ENCODE measurements at regions not wholly inside any gene's neighbourhood (a gene's known extent, or its start where the extent isn't known, plus 50 kb on each side); places are given as distances from the start of the nearest gene placed in this dataset.

DNA sequence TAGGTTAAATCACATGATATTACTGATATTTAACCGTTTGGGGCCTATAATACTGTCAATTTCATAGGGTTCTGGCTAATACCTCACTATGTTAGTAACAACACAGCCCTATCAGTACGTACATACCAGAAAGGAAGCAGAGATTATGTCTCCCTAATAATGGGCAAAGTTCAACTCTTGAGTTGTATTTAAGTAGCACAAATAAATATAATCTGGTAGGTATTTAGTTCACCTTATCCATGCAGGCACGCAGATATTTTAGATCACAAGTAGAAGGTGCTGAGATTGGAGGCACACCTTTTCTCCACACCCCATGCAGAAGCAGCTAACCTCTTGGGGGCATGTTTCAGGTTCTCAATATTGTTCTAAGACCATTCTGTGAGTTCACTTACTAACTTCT, 118.9 kb downstream of the IRS1 start:
- 90 to 96% methylated on average over 3 of the region's 3 CpGs for WGBS, 2 donors
- Histone ChIP-seq H3K27ac (ENCODE audit: low read depth in 1 of 2, low read length in 2 of 2) (no peak overlapping the region), H3K9me3 (ENCODE audit: control insufficient read depth, low read length) (no peaks in the 10 kb centered on the region), H3K27me3 (ENCODE audit: control insufficient read depth in 1 of 2, insufficient read depth in 2 of 2, low read length in 1 of 2) (no peaks in the 10 kb centered on the region), H3K4me1 (ENCODE audit: control insufficient read depth in 1 of 2, insufficient read depth in 2 of 2, low read length in 2 of 2) (no peaks in the 10 kb centered on the region), H3K4me3 (ENCODE audit: low read length in 2 of 2) (no peak overlapping the region), H3K36me3 (ENCODE audit: control insufficient read depth in 1 of 2, insufficient read depth in 2 of 2, low read length in 1 of 2) (no peaks in the 10 kb centered on the region)
- intact Hi-C loops (cut with DNase I), result no loop called here
- ATAC-seq (ENCODE audit: low FRiP score) (no peak), DNase-seq (no peak)

DNA sequence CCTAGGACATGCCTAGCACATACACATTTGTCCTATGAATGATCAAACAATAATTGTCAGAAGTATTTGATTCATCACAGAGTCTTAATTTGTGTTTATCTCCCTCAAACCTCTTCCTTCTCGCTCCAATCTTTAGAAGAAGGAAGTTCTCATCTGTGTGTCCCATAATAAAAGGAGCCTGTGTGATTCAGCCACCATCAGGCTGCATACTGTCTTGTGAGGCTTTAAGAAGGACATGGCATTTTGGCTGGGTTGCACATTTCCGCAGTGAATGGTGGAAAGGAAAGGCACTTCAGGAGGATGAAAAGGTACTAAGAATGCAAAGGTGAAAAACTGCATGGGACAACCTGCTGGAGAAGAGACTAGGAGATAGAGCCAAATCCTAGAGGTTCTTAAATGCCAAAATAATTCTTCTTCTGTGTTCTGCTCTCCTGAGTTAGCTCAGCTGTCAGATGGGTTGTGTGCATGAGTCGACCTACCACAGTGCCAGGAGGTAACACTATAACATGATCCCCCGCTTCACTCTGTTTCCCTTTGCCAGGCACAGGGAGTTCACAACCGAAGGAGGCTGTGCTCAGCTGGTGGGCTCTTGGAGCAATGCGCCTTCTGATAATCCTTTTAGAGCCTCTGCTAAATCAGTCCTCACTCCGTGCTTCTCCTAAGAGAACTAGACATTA, 120.1 kb downstream of the IRS1 start:
- intact Hi-C loops (cut with DNase I), result no loop called here
- Histone ChIP-seq H3K27ac (ENCODE audit: low read depth in 1 of 2, low read length in 2 of 2) (no peak overlapping the region), H3K27me3 (ENCODE audit: control insufficient read depth in 1 of 2, insufficient read depth in 2 of 2, low read length in 1 of 2) (no peaks in the 10 kb centered on the region), H3K9me3 (ENCODE audit: control insufficient read depth, low read length) (no peaks in the 10 kb centered on the region), H3K4me3 (ENCODE audit: low read length in 2 of 2) (no peak overlapping the region), H3K4me1 (ENCODE audit: control insufficient read depth in 1 of 2, insufficient read depth in 2 of 2, low read length in 2 of 2) (no peaks in the 10 kb centered on the region), H3K36me3 (ENCODE audit: control insufficient read depth in 1 of 2, insufficient read depth in 2 of 2, low read length in 1 of 2) (no peaks in the 10 kb centered on the region)
- ATAC-seq (ENCODE audit: low FRiP score), result no peak
- 94 to 95% methylated on average over 7 of the region's 7 CpGs for WGBS, 2 donors
- no peak for DNase-seq

DNA sequence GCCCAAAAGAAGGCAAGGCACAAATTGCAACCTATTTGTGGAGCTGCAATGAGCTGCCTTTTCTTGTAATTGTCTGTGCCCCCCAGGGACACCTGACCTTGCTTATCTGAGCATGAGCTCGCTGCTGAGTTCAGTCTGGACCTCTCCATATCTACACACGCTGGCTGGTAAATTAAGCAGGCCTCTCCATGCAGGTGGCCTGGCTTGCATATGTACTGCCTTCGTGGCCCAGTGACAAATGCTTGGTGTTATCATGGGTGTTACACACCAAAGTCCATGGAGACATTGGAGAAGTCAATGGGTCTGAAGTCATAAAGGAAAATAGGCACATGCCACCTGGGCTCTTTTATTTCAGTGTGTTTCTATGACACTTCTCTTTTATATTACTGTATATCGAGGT, 121.2 kb downstream of the IRS1 start:
- DNase-seq (no peak), ATAC-seq (ENCODE audit: low FRiP score) (no peak)
- no peak overlapping the region for H3K4me3 ChIP-seq (ENCODE audit: low read length in 2 of 2)
- H3K9me3 ChIP-seq (ENCODE audit: control insufficient read depth, low read length), result no peaks in the 10 kb centered on the region
- no peaks in the 10 kb centered on the region for H3K27me3 ChIP-seq (ENCODE audit: control insufficient read depth in 1 of 2, insufficient read depth in 2 of 2, low read length in 1 of 2)
- WGBS, 2 donors, result 77 to 79% methylated on average over 4 of the region's 4 CpGs
- H3K27ac ChIP-seq (ENCODE audit: low read depth in 1 of 2, low read length in 2 of 2), result no peak overlapping the region
- H3K4me1 ChIP-seq (ENCODE audit: control insufficient read depth in 1 of 2, insufficient read depth in 2 of 2, low read length in 2 of 2), result peaks cover 0 to under 1% of the 10 kb centered on the region in 2 donors
- no peaks in the 10 kb centered on the region for H3K36me3 ChIP-seq (ENCODE audit: control insufficient read depth in 1 of 2, insufficient read depth in 2 of 2, low read length in 1 of 2)
- intact Hi-C loops (cut with DNase I), result no loop called here

DNA sequence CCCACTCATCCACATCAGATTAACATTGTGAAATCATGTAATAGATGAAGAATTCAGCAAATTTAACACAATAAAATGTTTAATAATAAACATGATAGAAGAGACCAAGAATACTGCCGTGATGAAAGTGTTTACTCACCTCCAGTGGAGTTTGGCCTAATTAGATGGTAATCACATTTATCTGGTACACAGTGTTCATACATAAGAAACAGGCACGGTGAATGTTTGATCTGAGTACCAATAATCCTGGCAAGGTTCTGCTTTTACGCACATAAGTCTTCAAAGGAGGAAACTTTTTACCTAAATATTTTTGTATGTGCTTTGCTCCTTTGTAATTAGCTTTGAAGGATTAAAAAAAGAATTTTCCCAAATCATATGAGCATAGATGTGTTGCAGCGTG, 122.5 kb downstream of the IRS1 start:
- ATAC-seq (ENCODE audit: low FRiP score) (no peak), DNase-seq (no peak)
- intact Hi-C loops (cut with DNase I), result no loop called here
- Histone ChIP-seq H3K4me3 (ENCODE audit: low read length in 2 of 2) (no peak overlapping the region), H3K4me1 (ENCODE audit: control insufficient read depth in 1 of 2, insufficient read depth in 2 of 2, low read length in 2 of 2) (peaks cover 0 to 4% of the 10 kb centered on the region in 2 donors), H3K27ac (ENCODE audit: low read depth in 1 of 2, low read length in 2 of 2) (no peak overlapping the region), H3K27me3 (ENCODE audit: control insufficient read depth in 1 of 2, insufficient read depth in 2 of 2, low read length in 1 of 2) (no peaks in the 10 kb centered on the region), H3K9me3 (ENCODE audit: control insufficient read depth, low read length) (no peaks in the 10 kb centered on the region), H3K36me3 (ENCODE audit: control insufficient read depth in 1 of 2, insufficient read depth in 2 of 2, low read length in 1 of 2) (no peaks in the 10 kb centered on the region)
- 80 to 84% methylated on average over 4 of the region's 4 CpGs for WGBS, 2 donors

DNA sequence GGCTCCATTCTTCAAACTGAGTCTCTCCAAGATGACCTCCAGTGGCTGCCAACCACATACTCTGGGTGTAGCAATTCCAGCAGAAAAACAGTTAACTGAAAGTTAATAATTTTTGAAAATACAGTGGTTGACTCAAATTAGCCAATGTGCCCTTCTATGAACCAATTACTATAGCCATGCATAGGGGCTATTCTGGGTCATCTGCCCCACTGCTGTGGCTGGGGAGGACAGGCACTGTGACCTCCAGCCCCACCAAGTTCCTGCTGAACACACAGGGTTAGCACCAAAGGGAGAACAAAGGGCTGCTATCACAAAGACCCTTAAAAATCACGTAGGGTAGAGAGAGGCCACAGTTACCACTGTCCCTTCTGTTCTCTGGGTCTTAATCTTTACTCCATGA, 123.0 kb downstream of the IRS1 start:
- Histone ChIP-seq H3K27ac (ENCODE audit: low read depth in 1 of 2, low read length in 2 of 2) (no peak overlapping the region), H3K36me3 (ENCODE audit: control insufficient read depth in 1 of 2, insufficient read depth in 2 of 2, low read length in 1 of 2) (no peaks in the 10 kb centered on the region), H3K9me3 (ENCODE audit: control insufficient read depth, low read length) (no peaks in the 10 kb centered on the region), H3K4me3 (ENCODE audit: low read length in 2 of 2) (no peak overlapping the region), H3K27me3 (ENCODE audit: control insufficient read depth in 1 of 2, insufficient read depth in 2 of 2, low read length in 1 of 2) (no peaks in the 10 kb centered on the region), H3K4me1 (ENCODE audit: control insufficient read depth in 1 of 2, insufficient read depth in 2 of 2, low read length in 2 of 2) (peaks cover 0 to 4% of the 10 kb centered on the region in 2 donors)
- DNase-seq, result no peak
- 76 to 77% methylated on average over 1 of the region's 1 CpG for WGBS, 2 donors
- intact Hi-C loops (cut with DNase I), result no loop called here
- no peak for ATAC-seq (ENCODE audit: low FRiP score)

DNA sequence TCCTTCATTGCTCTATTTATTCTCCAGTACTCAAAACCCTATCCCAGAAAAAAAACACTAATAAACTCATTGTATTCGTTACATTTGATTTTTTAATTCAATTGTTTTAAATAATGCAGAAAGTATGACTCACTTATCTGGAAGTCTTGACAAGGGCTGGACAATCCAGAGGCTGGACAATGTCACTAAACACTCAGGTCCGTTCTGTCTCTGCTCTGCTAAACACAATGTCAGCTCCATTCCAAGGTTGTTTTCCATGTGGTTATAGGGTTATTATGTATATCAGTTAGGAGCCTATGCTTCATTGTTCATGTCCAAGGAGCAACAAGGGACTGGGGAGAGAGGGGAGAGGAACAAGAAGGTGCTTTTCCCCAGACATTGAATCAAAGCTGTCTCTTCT, 125.5 kb downstream of the IRS1 start:
- H3K9me3 ChIP-seq (ENCODE audit: control insufficient read depth, low read length), result no peaks in the 10 kb centered on the region
- 51 to 52% methylated on average over 2 of the region's 2 CpGs for WGBS, 2 donors
- no peak overlapping the region for H3K27ac ChIP-seq (ENCODE audit: low read depth in 1 of 2, low read length in 2 of 2)
- H3K4me1 ChIP-seq (ENCODE audit: control insufficient read depth in 1 of 2, insufficient read depth in 2 of 2, low read length in 2 of 2), result peaks cover 0 to 4% of the 10 kb centered on the region in 2 donors
- ATAC-seq (ENCODE audit: low FRiP score) (no peak), DNase-seq (no peak)
- intact Hi-C loops (cut with DNase I), result no loop called here
- H3K36me3 ChIP-seq (ENCODE audit: control insufficient read depth in 1 of 2, insufficient read depth in 2 of 2, low read length in 1 of 2), result no peaks in the 10 kb centered on the region
- H3K27me3 ChIP-seq (ENCODE audit: control insufficient read depth in 1 of 2, insufficient read depth in 2 of 2, low read length in 1 of 2), result no peaks in the 10 kb centered on the region
- no peak overlapping the region for H3K4me3 ChIP-seq (ENCODE audit: low read length in 2 of 2)

DNA sequence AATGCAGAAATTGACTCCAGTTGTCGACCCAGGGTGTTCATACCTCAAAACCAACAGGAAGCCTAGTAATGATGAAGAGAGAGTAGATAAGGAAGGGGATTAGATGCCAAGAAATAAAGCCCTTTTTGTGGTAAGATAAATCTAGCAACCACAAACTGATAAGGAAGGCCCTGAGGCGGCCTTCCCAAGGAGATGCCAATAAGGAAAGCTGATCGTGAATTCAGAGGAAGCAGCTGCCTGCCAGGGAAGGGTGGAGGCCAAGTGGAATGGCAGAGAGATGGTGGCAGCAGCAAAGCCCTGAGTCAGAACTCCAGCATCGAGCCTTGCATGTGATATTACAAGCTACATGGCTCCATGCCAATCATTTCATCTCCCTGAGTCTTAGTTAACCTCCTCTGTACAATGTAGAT, 126.3 kb downstream of the IRS1 start:
- no peak overlapping the region for H3K4me3 ChIP-seq (ENCODE audit: low read length in 2 of 2)
- WGBS, 2 donors, result 15 to 23% methylated on average over 4 of the region's 4 CpGs

DNA sequence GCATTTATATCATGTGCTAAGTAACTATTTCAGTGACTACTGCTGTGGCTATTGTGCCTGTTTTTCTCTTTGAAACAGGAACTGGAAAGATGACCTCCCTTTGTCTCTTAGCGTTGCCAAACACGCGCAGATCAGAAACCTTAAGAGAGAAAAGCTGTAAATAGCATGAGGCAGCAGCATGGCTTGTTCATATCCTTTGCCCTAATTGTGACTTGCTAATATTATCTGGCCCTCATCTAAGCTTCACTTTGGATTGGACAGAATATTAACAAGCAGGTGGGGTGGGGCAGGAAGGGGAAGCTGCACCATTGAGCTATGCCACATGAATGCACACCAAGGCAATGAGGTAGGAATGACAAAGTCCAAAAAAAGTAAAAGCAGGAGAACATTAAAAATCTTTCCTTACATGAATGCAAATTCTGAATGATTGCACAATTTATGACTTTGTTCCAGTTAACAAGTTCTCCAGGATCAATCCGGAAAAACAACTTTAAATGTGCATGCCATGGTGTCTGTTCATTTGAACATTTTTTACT, 128.4 kb downstream of the IRS1 start:
- H3K4me3 ChIP-seq (ENCODE audit: low read length in 2 of 2), result no peak overlapping the region
- intact Hi-C loops (cut with DNase I), result no loop called here
- no peaks in the 10 kb centered on the region for H3K27me3 ChIP-seq (ENCODE audit: control insufficient read depth in 1 of 2, insufficient read depth in 2 of 2, low read length in 1 of 2)
- peaks cover 0 to 4% of the 10 kb centered on the region in 2 donors for H3K4me1 ChIP-seq (ENCODE audit: control insufficient read depth in 1 of 2, insufficient read depth in 2 of 2, low read length in 2 of 2)
- 92 to 93% methylated on average over 4 of the region's 4 CpGs for WGBS, 2 donors
- no peaks in the 10 kb centered on the region for H3K36me3 ChIP-seq (ENCODE audit: control insufficient read depth in 1 of 2, insufficient read depth in 2 of 2, low read length in 1 of 2)
- H3K9me3 ChIP-seq (ENCODE audit: control insufficient read depth, low read length), result no peaks in the 10 kb centered on the region
- H3K27ac ChIP-seq (ENCODE audit: low read depth in 1 of 2, low read length in 2 of 2), result no peak overlapping the region
- DNase-seq, result no peak
- no peak for ATAC-seq (ENCODE audit: low FRiP score)

More for the DNA sequence above, 126.3 kb downstream of the IRS1 start:
- DNase-seq (peak in 1 of 2 donors; percentile 50), ATAC-seq (ENCODE audit: low FRiP score) (no peak)
- no peaks in the 10 kb centered on the region for H3K9me3 ChIP-seq (ENCODE audit: control insufficient read depth, low read length)
- H3K27me3 ChIP-seq (ENCODE audit: control insufficient read depth in 1 of 2, insufficient read depth in 2 of 2, low read length in 1 of 2), result no peaks in the 10 kb centered on the region
- intact Hi-C loops (cut with DNase I), result no loop called here
- H3K27ac ChIP-seq (ENCODE audit: low read depth in 1 of 2, low read length in 2 of 2), result no peak overlapping the region
- peaks cover 0 to 4% of the 10 kb centered on the region in 2 donors for H3K4me1 ChIP-seq (ENCODE audit: control insufficient read depth in 1 of 2, insufficient read depth in 2 of 2, low read length in 2 of 2)
- H3K36me3 ChIP-seq (ENCODE audit: control insufficient read depth in 1 of 2, insufficient read depth in 2 of 2, low read length in 1 of 2), result no peaks in the 10 kb centered on the region

DNA sequence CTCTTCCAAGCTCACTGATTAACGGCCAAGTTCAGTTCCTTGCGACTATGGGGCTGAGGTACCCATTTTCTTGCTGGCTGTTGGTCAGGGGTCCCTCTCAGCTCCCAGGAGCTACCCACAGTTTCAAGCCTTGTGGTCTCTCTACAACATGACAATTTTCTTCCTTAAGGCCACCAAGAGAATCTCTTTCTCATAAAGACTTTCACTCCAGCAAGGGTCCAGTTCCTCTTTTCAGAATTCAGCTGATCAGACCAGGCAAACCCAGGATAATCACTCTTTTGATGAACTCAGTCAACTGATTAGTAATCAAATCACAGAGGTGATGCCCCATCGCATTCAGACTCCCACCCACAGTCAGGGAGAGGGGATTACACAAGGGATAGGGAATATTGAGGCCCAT, 129.7 kb downstream of the IRS1 start:
- H3K27me3 ChIP-seq (ENCODE audit: control insufficient read depth in 1 of 2, insufficient read depth in 2 of 2, low read length in 1 of 2), result no peaks in the 10 kb centered on the region
- H3K4me1 ChIP-seq (ENCODE audit: control insufficient read depth in 1 of 2, insufficient read depth in 2 of 2, low read length in 2 of 2), result peaks cover 0 to 4% of the 10 kb centered on the region in 2 donors
- H3K27ac ChIP-seq (ENCODE audit: low read depth in 1 of 2, low read length in 2 of 2), result no peak overlapping the region
- no peaks in the 10 kb centered on the region for H3K9me3 ChIP-seq (ENCODE audit: control insufficient read depth, low read length)
- intact Hi-C loops (cut with DNase I), result loop anchor here in 1 of 2 donors (10.0 kb wide), 1 partner anchor 95 kb away; no protein-coding TSS in a partner anchor
- H3K4me3 ChIP-seq (ENCODE audit: low read length in 2 of 2), result no peak overlapping the region
- no peak for ATAC-seq (ENCODE audit: low FRiP score)
- H3K36me3 ChIP-seq (ENCODE audit: control insufficient read depth in 1 of 2, insufficient read depth in 2 of 2, low read length in 1 of 2), result no peaks in the 10 kb centered on the region
- DNase-seq, result no peak
- 73 to 77% methylated on average over 3 of the region's 3 CpGs for WGBS, 2 donors
